Gastroesophageal sphincter (tissue), 4 donors: ENCODE measurements at regions not wholly inside any gene's neighbourhood (a gene's known extent, or its start where the extent isn't known, plus 50 kb on each side); places are given as distances from the start of the nearest gene placed in this dataset.

Experiments
- ATAC-seq: fragments of 150-250 bp; one replicate; pipeline ENCODE4 v1.9.1; 2016; ENCODE audit warnings: mild to moderate bottlenecking, moderate library complexity
- H3K27ac ChIP-seq, 4 donors: fragments of 200-600 bp; sonication (generic) in 3 of 4; 1 replicate in 3 of 4; 2 replicates in 1 of 4; pipeline ENCODE4 v1.5.1; 2016 to 2019
- H3K27me3 ChIP-seq: fragments of 200-600 bp; sonication (generic); one replicate; pipeline ENCODE4 v1.5.1; 2019
- H3K36me3 ChIP-seq, 2 donors: fragments of 200-600 bp; sonication (generic); one replicate each; pipeline ENCODE4 v1.5.1; 2019; ENCODE audit warnings: control low read depth in 1 of 2
- H3K4me1 ChIP-seq, 3 donors: fragments of 200-600 bp; sonication (generic); 1 replicate in 2 of 3; 2 replicates in 1 of 3; pipeline ENCODE4 v1.5.1; 2016 to 2019; ENCODE audit warnings: control low read depth in 2 of 3
- H3K4me3 ChIP-seq, 2 donors: fragments of 200-600 bp; sonication (generic); one replicate each; pipeline ENCODE4 v1.5.1; 2019; ENCODE audit warnings: mild to moderate bottlenecking in 1 of 2, moderate library complexity in 1 of 2
- H3K9me3 ChIP-seq, 3 donors: fragments of 200-600 bp; sonication (generic); one replicate each; pipeline ENCODE4 v1.5.1; 2017 to 2019; ENCODE audit warnings: control low read depth in 2 of 3
- CTCF ChIP-seq, 4 experiments: fragments of 200-600 bp in 2 of 4; fragments of 450-650 bp in 2 of 4; sonication (generic) in 1 of 4; IDR thresholded peaks; one replicate each; pipeline ENCODE4 v1.5.1; 2017 to 2019; ENCODE audit warnings: antibody characterized with exemption in 4 of 4, mild to moderate bottlenecking in 2 of 4, moderate library complexity in 2 of 4
- EP300 ChIP-seq: sonication (generic); formaldehyde crosslinking; IDR thresholded peaks from one replicate; pipeline ENCODE4 v1.6.1; 2017; ENCODE audit warnings: antibody characterized with exemption, mild to moderate bottlenecking
- POLR2A ChIP-seq, 2 donors: fragments of 450-650 bp; IDR thresholded peaks; one replicate each; pipeline ENCODE4 v1.6.1; 2017; ENCODE audit warnings: antibody characterized with exemption in 2 of 2, mild to moderate bottlenecking in 2 of 2, moderate library complexity in 1 of 2
- POLR2AphosphoS5 ChIP-seq: sonication (generic); formaldehyde crosslinking; IDR thresholded peaks from one replicate; pipeline ENCODE4 v1.6.1; 2017; ENCODE audit warnings: antibody characterized with exemption
- WGBS, 2 donors: methylation state at CpG; one replicate each; pipeline ENCODE4 v1.1.5; 2018; ENCODE audit warnings: low coverage in 1 of 2; 5-methylcytosine and 5-hydroxymethylcytosine counted together

GRCh38 chr2:5590886-5591285 is 101.3 kb upstream of the SOX11 start:
- Histone ChIP-seq H3K9me3 (no peaks in the 10 kb centered on the region), H3K4me3 (no peak overlapping the region), H3K27me3 (no peaks in the 10 kb centered on the region), H3K36me3 (no peaks in the 10 kb centered on the region), H3K27ac (no peak overlapping the region), H3K4me1 (no peaks in the 10 kb centered on the region)
- TF ChIP-seq CTCF (IDR thresholded peaks at IDR 0.05) (no peak), POLR2A (IDR thresholded peaks at IDR 0.05) (no peak), POLR2AphosphoS5 (no peak), EP300 (no peak)
- 10% methylated on average over 2 of the region's 6 CpGs; no CpG with 5 or more reads in 1 of the 2 donors for WGBS, 2 donors
- ATAC-seq = no peak

- H3K27ac ChIP-seq = no peak overlapping the region
- WGBS, 2 donors = 44 to 48% methylated on average over 2 to 3 of the region's 3 CpGs
- no peaks in the 10 kb centered on the region for H3K27me3 ChIP-seq
- no peak overlapping the region for H3K4me3 ChIP-seq
- H3K9me3 ChIP-seq = no peaks in the 10 kb centered on the region
- no peaks in the 10 kb centered on the region for H3K36me3 ChIP-seq
- TF ChIP-seq EP300 = no peak
- TF ChIP-seq POLR2A (IDR thresholded peaks at IDR 0.05) = no peak
- TF ChIP-seq POLR2AphosphoS5 = no peak
- no peak for ATAC-seq
- no peaks in the 10 kb centered on the region for H3K4me1 ChIP-seq
Measured at GRCh38 chr2:5592916-5593315, 99.3 kb upstream of the SOX11 start.

DNA sequence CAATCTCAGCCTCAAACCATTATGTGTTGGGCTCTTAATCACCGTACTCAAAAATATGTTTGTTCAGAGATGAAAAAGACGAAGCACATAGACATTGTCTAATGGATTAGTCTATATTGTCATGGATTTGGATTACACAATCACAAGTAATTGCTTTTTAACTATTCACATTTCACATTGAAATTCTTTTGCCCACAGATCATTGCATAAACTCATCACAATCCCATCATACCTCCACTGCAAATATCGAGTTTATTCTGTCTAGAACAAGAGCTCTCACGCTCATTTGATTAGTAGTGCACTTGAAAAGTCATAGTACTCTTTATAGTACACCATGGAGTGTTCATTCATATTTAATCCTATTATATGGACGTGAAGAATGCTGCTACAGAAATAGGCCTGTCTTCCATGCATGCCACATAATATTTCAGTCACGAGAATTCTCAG is 97.9 kb upstream of the SOX11 start:
- no peak overlapping the region for H3K27ac ChIP-seq
- H3K27me3 ChIP-seq = no peaks in the 10 kb centered on the region
- no peaks in the 10 kb centered on the region for H3K9me3 ChIP-seq
- H3K4me3 ChIP-seq = no peak overlapping the region
- H3K4me1 ChIP-seq = no peaks in the 10 kb centered on the region
- 55 to 61% methylated on average over 5 to 6 of the region's 6 CpGs for WGBS, 2 donors
- no peak for TF ChIP-seq POLR2AphosphoS5
- TF ChIP-seq CTCF (IDR thresholded peaks at IDR 0.05) = no peak
- no peak for TF ChIP-seq EP300
- no peak for TF ChIP-seq POLR2A (IDR thresholded peaks at IDR 0.05)
- no peaks in the 10 kb centered on the region for H3K36me3 ChIP-seq
- no peak for ATAC-seq

DNA sequence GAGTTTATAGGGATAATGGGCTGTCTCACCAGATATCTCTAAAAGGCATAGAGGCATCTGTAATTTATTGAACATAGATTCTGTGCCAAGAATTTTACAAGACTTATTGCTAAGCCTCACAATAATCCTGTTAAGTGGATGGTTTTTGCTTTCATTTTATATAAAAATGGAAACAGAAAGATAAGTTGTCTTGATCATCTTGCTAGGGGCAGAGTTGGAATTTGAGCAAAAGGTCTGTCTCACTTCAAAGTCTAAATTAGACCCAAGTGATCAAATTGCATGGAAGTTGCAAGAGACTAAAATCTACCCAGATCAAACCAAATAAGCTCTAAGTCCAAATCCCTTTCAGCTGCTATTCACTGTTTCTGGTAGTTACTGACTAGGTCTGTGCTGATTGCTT is 95.3 kb upstream of the SOX11 start:
- Histone ChIP-seq H3K9me3 (no peaks in the 10 kb centered on the region), H3K27ac (no peak overlapping the region), H3K4me3 (no peak overlapping the region), H3K27me3 (no peaks in the 10 kb centered on the region), H3K36me3 (no peaks in the 10 kb centered on the region), H3K4me1 (no peaks in the 10 kb centered on the region)
- no peak for TF ChIP-seq EP300
- no peak for TF ChIP-seq POLR2AphosphoS5
- TF ChIP-seq POLR2A (IDR thresholded peaks at IDR 0.05) = no peak
- no peak for TF ChIP-seq CTCF (IDR thresholded peaks at IDR 0.05)
- ATAC-seq = no peak

GRCh38 chr2:5598156-5598555 is 94.0 kb upstream of the SOX11 start:
- Histone ChIP-seq H3K27ac (no peak overlapping the region), H3K9me3 (no peaks in the 10 kb centered on the region), H3K4me1 (no peaks in the 10 kb centered on the region), H3K4me3 (no peak overlapping the region), H3K27me3 (no peaks in the 10 kb centered on the region), H3K36me3 (no peaks in the 10 kb centered on the region)
- 82 to 90% methylated on average over 4 of the region's 4 CpGs for WGBS, 2 donors
- TF ChIP-seq POLR2A (IDR thresholded peaks at IDR 0.05) = no peak
- TF ChIP-seq CTCF (IDR thresholded peaks at IDR 0.05) = no peak
- TF ChIP-seq POLR2AphosphoS5 = no peak
- no peak for TF ChIP-seq EP300
- ATAC-seq = no peak
